ENCODE measurements at regions not wholly inside any gene's neighbourhood (a gene's known extent, or its start where the extent isn't known, plus 50 kb on each side); places are given as distances from the start of the nearest gene placed in this dataset.
"Not testable (repeated sequence)": the region's sequence is repeated elsewhere in the genome, so short reads cannot be mapped to it uniquely, and the experiment has no call there.

DNA sequence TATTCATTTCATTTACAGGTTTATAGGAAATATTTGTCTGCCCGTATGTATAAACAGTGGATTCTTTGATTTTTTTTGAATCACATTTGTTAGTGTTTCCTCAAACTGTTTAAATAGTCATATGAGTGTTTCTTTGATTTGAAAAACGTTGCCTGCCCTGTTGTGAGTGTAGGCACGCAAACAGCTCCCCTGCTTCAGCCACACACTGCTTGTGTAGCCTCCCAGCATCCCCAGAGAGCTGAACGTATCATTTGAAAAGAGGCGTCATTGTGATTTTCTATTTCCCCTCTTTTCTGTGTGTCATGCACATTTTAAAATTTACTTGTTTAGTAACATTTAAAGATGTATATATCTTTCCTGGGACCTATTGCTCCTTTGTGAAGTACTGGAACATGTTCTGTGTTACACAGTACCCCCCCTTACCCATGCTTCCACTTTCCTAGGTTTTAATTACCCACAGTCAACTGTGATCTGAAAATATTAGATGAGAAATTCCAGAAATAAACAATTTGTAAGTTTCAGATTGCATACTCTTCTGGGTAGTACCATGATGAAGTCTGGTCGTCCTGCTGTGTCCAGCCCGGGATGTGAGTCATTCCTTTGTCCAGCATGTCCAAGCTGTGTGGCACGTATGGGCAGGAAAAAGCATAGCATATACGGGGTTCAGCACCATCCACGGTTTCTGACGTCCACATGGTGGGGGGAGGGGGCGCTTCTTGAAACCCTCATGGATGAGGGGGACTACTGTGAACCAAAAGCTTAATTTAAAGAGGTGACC lies 78.7 kb downstream of the NPIPB11 start:
- not testable (repeated sequence) for DNase-seq

DNA sequence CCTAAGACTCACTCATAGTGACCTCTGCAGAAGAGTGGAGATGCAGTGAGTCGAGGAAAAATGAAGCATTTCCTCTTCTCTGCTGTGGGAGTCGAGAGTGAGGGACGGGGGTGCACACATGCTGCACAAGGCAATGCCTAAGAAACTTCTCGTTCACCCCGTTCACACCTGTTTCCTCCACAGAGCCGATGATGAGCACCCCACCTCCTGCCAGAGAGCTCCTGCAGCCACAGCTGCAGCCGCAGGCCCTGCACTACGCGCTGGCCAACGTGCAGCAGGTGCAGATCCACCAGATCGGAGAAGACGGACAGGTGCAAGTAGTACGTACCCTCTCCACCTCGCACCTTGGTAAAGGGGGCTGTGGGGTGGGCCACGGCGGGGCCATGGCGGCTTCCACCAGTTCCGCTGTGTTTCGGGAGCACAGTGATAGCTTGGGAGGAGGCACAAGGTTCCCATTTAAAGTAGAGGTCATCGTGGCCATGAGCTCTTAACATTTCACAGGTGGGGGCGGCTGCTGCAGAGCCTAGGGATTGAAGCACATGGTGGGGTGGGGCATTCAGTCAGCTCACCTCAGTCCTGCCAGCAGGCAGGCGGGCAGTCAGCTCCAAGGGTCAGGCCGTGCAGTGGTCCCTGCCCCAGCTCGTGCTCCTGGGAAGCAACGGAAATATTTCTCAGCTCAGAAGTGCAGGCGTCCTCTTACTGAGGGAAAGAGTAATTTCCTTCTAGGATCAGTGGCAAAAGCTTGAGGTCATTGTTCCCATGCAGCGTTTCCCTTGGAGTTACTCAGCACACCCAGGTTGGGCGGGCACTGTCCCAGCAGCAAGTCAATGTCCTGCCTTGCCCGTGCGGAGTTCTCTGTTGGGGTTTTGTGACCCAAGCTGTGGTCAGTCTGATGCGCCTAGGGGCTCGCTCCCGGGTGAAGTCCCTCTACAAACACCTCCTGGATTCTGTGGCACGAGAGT lies 80.1 kb downstream of the NPIPB11 start:
- DNase-seq, result not testable (repeated sequence)

DNA sequence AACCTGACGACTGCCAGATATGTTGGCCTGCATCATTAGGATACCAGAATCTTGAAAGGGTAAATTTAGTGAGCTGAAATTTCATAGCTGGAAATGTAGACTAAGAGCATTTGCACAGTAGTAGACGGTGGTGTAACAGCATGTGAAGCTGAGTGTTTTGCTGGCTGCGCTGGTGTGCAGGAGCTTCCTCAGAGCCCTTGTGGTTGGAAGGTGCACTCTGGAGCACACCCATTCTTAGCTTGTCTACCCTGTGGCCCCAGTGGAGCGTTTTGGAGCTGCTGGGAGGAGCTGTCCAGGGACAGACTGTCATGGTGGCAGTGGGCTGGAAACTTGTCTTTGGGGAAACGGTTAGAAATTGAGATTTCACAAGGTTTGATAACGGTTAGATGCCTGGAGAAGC lies 82.8 kb downstream of the NPIPB11 start:
- DNase-seq, result not testable (repeated sequence)

DNA sequence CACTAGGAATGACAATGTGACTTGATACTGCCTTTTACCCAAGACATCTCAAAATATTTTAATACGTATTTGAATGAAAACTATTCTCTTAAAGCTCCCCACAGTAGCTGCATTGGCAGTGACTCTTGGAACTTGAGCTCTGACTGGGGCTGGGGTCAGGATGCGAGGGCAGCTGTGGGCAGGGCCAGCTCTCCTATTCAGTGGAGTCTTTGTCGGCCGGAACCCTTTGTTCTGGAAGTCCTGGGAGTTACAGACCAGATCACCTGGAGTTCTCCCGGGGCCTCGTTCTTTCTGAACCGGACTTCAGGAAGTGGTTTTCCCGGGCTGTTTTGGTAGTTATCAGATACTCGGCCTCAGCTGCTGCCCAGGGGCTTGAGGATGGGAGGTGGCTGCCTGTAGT lies 84.9 kb downstream of the NPIPB11 start:
- DNase-seq, result no peak

DNA sequence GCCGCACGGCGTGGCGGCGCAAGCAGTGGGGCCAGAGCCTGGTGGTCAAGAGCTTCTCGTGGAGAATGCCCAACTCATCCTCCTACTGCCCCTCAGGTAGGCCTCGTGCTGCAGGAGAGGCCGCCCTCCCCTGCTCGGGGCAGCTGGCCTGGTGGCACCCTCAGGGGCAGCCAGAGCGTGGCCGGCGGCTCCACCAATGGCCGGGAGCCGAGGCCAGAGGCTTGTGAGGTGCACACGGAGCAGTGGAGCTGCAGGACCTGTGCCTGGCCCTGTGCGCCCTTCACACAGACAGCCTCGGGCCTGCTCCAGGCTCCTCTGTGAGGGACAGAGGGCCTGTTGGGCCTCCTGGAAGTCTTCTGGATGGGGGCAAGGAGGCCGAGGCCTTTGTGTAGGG lies 85.5 kb downstream of the NPIPB11 start:
- DNase-seq, result no peak

DNA sequence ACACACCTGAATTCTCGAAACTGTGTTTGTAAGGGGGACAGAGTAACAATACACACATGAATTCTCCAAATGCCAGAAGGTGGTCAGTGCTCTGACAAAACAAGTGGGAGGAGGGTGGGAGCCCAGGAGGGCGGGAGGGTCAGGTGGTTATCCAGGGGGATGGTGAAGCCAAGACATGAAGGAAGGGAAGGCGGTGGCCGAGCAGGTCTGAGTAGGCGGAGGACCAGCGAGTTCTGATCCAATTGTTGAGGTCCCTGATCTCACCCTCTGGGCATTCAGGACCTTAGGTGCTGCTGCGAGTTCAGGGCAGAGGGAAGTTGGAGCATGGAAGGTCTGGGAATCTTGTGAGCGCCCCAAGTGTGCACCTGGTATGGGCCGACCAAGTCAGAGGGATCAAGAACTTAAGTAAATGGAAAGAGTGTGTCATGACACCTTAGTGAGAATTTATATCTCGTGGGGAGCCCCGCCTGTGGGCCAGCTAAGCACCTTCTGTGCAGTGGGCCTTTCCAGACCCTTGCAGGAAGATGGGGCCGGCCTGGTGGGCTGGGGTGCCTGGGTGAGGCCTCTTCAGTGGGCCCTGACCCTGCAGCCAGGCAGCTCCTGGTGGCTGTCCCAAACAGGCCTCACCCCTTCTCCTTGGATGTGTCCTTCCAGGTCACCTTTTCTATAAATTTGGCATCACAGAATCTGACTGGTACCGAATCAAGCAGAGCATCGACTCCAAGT lies 86.1 kb downstream of the NPIPB11 start:
- no peak for DNase-seq

DNA sequence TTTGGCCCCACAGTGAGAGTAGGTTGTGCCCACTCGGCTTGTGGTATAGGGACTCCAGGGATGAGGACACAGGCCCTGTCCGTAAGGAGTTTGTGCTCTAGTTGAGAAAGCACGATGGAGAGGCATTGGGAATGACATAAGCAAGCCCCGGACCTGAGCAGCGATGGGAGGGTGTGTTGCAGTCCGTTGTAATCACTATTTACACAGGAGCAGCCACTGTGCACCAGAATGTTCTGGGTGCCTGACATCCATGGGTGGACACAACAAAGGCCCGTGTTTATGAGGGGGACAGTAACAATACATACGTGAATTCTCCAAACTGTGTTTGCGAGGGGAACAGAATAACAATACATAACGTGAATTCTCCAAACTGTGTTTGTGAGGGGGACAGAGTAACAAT lies 86.8 kb downstream of the NPIPB11 start:
- DNase-seq, result no peak

DNA sequence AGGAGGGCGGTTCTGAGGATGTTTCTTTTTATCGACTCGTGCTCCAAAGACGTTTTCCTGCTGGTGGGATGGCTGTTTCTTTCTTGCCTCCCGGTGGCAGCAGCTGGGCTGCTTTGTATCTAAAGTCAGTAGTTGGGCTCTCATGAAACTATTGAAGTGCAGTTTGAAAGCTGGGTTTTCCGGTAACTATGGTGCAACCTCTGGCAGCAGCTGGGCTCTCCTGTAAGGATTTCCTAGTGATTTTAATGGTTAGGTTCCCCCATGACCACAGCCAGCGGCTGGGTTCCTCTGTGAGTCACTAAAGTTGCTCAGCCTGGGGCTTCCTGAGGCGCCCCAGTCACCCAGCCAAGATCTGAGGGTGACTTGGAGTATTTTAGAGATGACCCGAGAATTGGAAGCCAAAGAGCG lies 87.9 kb downstream of the NPIPB11 start:
- not testable (repeated sequence) for DNase-seq

DNA sequence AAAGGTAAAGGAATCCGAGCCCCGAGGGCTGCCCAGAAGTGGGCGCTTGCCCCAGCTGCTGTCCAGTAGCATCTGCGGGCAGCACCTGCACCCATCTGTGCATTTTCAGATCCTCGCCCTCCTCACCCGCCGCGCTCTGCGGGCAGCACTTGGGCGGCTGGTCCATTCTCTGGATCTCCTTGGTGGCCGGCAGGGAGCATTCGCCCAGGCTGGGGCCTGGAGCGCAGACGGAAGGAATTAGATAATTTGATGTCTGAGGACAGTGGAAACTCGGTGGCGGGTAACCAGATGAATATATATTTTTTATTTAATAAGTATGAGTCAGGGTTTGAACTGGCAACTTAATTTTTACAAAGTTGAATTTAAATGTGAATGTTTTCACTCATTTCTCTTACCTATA lies 88.5 kb downstream of the NPIPB11 start:
- DNase-seq, result no peak

DNA sequence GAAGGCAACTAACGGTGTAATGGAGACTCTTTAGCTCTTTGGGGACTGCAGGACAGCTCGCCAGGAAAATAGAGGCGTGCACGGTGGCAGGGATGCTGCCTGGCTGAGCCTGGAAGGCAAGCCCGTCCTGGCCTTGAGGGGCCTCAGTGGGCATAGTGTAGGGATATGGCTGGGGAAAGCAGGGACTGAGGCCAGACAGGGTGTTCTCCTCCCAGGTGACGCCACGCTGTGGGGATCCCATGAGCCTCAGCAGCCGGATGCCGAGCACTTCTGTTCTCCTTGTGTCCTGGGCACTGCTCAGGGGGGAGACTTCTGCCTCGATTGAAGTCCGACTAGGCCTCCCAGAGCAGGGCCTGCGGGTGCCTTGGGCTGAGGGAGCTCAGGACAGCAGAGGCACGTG lies 89.2 kb downstream of the NPIPB11 start:
- DNase-seq, result no peak

DNA sequence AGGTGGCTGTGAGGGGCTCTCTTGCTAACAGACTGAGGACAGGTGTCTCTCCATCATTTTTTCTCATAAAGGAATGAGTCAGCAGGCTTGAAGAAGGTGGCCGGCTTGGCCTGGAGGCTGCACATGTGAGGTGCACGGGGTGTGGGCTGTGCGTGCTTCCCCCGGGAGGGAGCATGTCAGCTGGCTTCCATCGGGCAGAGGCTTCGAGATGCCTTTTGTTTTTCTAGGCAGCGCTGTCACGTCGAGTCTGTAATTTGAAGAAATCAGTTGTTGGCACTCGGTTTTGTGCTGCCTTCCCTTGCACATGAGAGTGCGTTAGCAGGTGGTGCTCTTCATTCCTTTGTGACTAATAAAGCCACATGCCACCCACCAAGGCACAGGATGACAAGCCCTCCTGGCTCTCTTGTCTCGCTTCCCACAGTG lies 89.7 kb downstream of the NPIPB11 start:
- no peak for DNase-seq

DNA sequence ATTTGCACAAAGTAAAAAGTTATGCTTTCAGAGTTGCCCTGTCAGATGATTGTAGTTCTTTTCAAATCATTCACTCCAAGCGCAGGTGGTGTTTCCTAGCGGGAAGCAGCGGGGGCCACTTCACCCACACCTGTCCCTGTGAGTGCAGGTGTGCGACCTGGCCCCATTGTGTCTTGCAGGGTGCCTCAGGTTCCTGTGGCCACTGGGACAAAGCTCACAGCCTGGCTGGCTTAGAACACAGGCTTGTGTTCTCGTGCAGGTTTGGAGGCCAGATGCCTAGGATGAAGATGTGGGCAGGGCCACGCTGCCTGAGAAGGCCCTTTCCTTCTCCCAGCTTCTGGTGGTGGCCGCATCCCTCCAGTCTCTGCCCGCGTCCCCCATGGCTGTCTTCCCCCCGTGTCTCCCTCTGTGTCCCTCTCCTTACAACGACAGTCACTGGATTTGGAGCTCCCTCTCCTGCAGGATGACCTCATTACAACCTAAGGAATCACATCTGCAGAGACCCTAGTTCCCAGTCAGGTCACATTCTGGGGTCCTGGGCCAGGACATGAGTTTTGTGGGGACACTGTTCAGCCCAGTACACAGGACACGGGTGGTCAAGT lies 90.5 kb downstream of the NPIPB11 start:
- no peak for DNase-seq

DNA sequence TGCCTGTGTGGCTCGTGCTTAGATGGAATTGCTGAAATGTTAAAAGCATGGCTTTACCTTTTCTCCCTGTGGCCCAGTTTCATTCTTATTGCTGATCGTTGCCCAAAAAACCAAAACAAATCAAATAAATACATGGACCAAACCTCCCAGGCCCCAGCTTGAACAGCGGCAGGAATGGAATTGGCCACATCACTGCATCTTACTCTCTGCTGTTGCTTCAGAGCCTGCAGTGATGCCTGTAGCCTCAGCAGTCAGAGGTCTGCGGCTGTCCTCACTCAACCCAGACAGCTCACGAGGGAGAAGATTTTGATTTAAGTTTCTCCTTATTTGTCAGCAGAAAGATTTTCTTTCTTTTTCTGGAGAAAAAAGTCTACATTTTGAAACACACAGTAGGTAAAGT lies 91.5 kb downstream of the NPIPB11 start:
- DNase-seq, result no peak

DNA sequence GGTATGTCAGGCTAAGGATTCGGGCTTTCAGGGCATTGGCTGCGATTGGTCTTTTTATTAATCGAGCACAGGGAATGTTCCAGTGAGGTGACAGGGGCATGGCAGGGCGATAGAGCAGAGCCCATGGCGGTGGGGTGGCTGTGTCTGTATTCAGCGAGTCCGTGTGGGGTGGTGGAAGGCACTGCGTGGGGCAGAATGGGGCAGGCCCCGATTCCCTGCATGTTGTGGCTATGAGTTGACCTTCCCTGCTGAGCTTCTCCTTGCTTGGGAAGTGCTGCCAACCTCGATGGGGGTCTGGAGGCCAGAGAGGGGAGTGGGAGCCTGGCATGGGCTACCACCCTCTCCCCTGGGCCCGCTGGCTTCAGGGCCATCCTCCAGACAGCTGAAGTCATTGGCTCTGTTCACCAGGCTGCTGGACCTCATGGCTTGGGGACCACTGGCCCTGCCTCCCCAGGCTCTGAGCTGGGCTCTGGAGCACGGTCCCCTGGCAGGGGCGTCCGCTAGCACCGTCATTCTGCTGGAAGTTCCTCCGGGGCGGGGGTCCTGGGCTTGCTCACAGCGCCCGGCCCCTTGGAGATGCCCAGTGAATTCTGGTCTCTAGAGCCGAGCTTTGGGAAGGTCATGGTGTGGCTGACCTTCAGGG lies 92.1 kb downstream of the NPIPB11 start:
- DNase-seq, result no peak

DNA sequence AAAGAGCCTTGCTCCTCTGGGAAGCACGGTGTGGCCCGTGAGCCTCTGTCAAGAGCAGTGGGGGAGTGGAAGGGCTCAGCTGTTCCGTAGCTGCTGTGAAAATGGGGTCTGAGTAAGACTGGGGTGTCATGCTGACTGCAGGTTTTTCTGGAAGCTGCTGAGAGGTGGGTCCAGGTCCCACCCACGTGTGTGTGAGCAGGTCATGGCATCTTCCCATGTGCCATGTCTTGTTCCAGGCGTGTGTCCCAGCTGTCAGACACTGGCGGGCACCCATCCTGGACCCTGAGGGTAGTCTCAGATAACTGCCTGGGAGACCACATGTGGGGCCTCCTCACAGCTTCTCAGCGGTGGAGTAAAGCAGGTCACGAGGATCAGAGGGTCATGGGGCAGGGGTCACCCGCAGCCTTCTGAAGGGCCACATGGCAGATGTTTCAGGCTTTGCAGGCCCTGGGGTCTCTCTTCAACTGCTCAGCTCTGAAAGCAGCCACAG lies 92.9 kb downstream of the NPIPB11 start:
- DNase-seq, result no peak

DNA sequence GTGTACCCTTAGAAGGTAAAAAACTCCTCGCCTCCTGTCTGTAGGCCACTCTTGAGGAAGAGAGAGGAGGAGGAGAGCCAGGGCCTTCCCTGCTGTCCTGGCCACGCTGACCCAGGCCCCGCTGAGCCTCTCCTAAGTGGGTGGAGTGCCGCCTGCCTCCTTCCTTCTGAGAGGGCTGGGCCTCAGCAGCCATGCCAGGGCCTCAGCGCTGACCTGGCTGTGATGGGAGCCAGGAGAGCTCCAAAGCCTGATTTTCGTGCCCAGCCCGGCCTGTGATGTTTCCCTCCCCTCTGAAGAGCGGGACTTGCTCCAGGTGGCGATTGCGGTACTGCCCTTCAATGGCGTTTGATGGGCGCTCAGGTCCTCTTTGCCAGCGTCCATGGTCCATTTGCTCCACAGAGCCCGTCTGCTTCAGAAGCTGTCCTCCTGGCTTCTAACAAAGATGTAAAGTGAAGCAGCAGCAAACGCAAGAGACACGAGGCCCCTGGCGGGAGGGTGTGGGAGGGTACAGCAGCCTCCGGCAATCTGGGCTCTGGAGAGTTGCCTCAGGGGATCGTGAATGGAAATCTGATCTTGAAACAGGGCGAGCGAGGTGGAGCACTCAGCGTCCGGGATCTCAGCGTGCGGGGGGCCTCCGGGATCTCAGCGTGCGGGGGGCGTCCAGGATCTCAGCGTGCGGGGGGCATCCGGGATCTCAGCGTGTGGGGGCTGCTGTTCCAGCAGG lies 93.5 kb downstream of the NPIPB11 start:
- DNase-seq, result no peak

DNA sequence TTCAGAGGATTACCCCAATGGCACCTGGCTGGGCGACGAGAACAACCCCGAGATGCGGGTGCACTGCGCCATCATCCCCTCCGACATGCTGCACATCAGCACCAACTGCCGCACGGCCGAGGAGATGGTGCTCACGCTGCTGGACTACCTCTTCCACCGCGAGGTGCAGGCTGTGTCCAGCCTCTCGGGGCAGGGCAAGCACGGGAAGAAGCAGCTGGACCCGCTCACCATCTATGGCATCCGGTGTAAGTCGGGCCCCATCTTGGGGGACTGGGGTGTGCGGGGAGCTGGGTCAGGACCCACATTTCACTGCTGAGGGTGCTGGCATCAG lies 94.2 kb downstream of the NPIPB11 start:
- DNase-seq, result not testable (repeated sequence)

DNA sequence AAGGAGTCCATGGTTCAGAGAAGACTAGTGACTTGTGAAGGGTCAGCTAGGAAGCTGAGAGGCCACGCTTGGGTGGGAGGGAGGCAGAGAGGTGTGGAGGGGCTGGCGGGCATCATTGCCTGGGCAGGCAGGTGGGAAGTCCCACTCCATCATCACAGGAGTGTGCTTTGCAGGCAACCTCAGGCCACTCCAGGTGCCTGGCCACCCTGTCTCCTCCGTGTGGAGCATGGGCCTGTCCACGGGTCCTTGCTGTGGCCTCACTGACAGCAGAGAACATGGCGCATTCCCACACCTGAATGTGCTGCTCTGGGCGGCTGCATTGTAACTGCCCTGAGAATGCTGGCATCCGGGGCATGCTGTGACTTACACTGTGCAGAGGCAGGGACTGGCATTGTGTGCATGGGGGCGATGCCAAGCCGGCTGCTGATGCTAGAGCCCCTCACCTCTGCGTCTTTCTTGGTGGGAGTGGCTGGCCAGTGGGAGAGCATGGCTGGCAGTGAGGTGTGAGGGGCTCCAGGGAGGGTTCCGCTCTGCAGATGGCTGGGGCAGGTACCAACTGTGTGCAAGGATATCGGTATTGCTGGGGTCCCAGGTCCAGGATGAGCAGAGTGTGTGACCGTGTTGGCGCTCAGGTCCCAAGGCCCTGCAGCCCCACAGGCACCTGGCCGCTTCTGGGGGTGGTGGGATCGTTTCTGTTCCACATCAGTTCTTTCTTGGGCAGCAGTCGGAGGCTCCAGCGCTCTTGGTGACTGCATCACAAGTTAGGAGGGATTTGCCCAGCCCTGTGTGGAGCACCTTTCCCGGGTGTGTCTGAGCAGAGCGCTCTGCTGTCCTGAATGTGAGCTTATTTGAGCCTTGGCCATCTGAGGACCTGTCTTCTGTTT lies 94.8 kb downstream of the NPIPB11 start:
- DNase-seq, result no peak

DNA sequence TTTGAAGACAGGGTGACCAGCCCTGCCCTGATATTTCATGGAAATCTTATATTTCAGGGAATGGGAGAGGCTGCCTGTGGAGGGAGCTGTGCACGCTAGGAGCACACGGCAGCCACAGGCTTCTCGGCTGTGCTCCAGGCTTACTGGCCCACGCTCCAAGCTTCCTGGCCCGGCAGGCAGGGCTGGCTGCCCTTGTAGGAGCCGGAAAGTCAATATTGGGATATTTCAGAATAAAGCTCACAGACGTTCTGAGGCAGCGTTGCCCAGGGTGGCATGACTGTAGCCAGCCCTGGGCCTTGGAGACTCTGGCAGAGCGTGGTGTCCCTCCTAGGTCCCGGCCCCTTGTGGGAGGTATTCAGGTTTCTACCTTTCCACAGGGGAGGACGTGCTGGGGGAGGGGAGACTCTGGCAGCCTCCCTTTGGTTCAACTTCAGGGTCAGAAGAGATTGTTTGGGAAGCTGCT lies 95.6 kb downstream of the NPIPB11 start:
- no peak for DNase-seq

DNA sequence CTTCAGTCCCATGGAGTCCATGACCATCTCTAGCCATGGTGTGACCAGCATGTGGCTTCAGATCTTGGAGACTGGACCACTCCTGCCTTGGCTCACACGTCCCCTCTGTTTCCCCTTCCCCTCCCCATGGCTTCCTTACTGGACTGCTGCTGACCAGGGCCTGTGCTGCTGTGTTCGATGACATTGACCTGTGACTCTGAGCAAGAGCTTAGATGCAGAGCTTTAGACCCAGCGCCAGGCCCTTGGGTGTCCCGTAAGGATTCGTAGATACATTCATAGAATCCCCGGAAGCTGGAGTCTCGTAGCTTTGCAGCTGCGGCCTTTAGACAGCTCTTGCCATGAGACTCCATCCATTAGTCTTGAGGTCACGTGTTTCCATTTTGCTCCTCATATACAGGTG lies 96.3 kb downstream of the NPIPB11 start:
- not testable (repeated sequence) for DNase-seq

Measured in KG1 (cell line).